ENCODE measurements at regions not wholly inside any gene's neighbourhood (a gene's known extent, or its start where the extent isn't known, plus 50 kb on each side); places are given as distances from the start of the nearest gene placed in this dataset.

GRCh38 chr3:76582098-76582497, 457.8 kb upstream of the ROBO2 start:
- Histone ChIP-seq H3K79me2 (ENCODE audit: low read depth) (no peaks in the 10 kb centered on the region), H3K4me2 (no peak overlapping the region), H2AFZ (replicated peaks) (no peak overlapping the region), H3K9ac (no peak overlapping the region), H3K27ac (no peak overlapping the region), H3K9me3 (ENCODE audit: low read depth) (no peaks in the 10 kb centered on the region), H3K36me3 (no peaks in the 10 kb centered on the region), H3F3A (ENCODE audit: low read depth) (no peaks in the 10 kb centered on the region), H3K4me3 (no peak overlapping the region), H3K4me1 (no peaks in the 10 kb centered on the region), H4K20me1 (ENCODE audit: low read depth) (no peaks in the 10 kb centered on the region), H3K27me3 (no peaks in the 10 kb centered on the region)
- TF ChIP-seq, protein P1, sequence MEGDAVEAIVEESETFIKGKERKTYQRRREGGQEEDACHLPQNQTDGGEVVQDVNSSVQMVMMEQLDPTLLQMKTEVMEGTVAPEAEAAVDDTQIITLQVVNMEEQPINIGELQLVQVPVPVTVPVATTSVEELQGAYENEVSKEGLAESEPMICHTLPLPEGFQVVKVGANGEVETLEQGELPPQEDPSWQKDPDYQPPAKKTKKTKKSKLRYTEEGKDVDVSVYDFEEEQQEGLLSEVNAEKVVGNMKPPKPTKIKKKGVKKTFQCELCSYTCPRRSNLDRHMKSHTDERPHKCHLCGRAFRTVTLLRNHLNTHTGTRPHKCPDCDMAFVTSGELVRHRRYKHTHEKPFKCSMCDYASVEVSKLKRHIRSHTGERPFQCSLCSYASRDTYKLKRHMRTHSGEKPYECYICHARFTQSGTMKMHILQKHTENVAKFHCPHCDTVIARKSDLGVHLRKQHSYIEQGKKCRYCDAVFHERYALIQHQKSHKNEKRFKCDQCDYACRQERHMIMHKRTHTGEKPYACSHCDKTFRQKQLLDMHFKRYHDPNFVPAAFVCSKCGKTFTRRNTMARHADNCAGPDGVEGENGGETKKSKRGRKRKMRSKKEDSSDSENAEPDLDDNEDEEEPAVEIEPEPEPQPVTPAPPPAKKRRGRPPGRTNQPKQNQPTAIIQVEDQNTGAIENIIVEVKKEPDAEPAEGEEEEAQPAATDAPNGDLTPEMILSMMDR (IDR thresholded peaks at IDR 0.05): no peak
- TF ChIP-seq EZH2 (IDR thresholded peaks at IDR 0.05) (no peak), EZH2phosphoT487 (IDR thresholded peaks at IDR 0.05) (no peak)
- H3K27me3 Mint-ChIP-seq (ENCODE audit: insufficient read depth, low read depth): no peaks in the 10 kb centered on the region
- no peak overlapping the region for H3K4me3 Mint-ChIP-seq
- H3K9me3 Mint-ChIP-seq: no peaks in the 10 kb centered on the region
- no peak for DNase-seq (ENCODE audit: low spot score)
- no peaks in the 10 kb centered on the region for H3K36me3 Mint-ChIP-seq
- H3K27ac Mint-ChIP-seq: no peak overlapping the region
- no peaks in the 10 kb centered on the region for H3K4me1 Mint-ChIP-seq

GRCh38 chr3:76582632-76583378, 457.1 kb upstream of the ROBO2 start:
- Histone ChIP-seq H3K27me3 (no peaks in the 10 kb centered on the region), H3K36me3 (no peaks in the 10 kb centered on the region), H2AFZ (replicated peaks) (no peak overlapping the region), H3K27ac (no peak overlapping the region), H4K20me1 (ENCODE audit: low read depth) (no peaks in the 10 kb centered on the region), H3K79me2 (ENCODE audit: low read depth) (no peaks in the 10 kb centered on the region), H3K4me1 (no peaks in the 10 kb centered on the region), H3K9me3 (ENCODE audit: low read depth) (no peaks in the 10 kb centered on the region), H3F3A (ENCODE audit: low read depth) (no peaks in the 10 kb centered on the region), H3K9ac (no peak overlapping the region), H3K4me2 (no peak overlapping the region), H3K4me3 (no peak overlapping the region)
- no peak for TF ChIP-seq EZH2 (IDR thresholded peaks at IDR 0.05)
- TF ChIP-seq EZH2phosphoT487 (IDR thresholded peaks at IDR 0.05): no peak
- TF ChIP-seq, protein P1 (IDR thresholded peaks at IDR 0.05): no peak
- no peak for DNase-seq (ENCODE audit: low spot score)
- Mint-ChIP-seq H3K4me3 (no peak overlapping the region), H3K27me3 (ENCODE audit: insufficient read depth, low read depth) (no peaks in the 10 kb centered on the region), H3K36me3 (no peaks in the 10 kb centered on the region), H3K9me3 (no peaks in the 10 kb centered on the region), H3K27ac (no peak overlapping the region), H3K4me1 (no peaks in the 10 kb centered on the region)

- no peaks in the 10 kb centered on the region for H3K4me1 ChIP-seq
- Mint-ChIP-seq H3K4me1 (no peaks in the 10 kb centered on the region), H3K9me3 (no peaks in the 10 kb centered on the region), H3K27me3 (ENCODE audit: insufficient read depth, low read depth) (no peaks in the 10 kb centered on the region), H3K27ac (no peak overlapping the region), H3K36me3 (no peaks in the 10 kb centered on the region), H3K4me3 (no peak overlapping the region)
- no peak overlapping the region for H3K27ac ChIP-seq
- no peaks in the 10 kb centered on the region for H3K36me3 ChIP-seq
- no peak overlapping the region for H3K9ac ChIP-seq
- TF ChIP-seq EZH2 (IDR thresholded peaks at IDR 0.05): no peak
- no peak for TF ChIP-seq EZH2phosphoT487 (IDR thresholded peaks at IDR 0.05)
- TF ChIP-seq, protein P1 (IDR thresholded peaks at IDR 0.05): peak; percentile 77
- H3K9me3 ChIP-seq (ENCODE audit: low read depth): no peaks in the 10 kb centered on the region
- peak; percentile 14 for DNase-seq (ENCODE audit: low spot score)
- H2AFZ ChIP-seq (replicated peaks): no peak overlapping the region
- H3F3A ChIP-seq (ENCODE audit: low read depth): no peaks in the 10 kb centered on the region
- no peak overlapping the region for H3K4me3 ChIP-seq
- no peaks in the 10 kb centered on the region for H3K79me2 ChIP-seq (ENCODE audit: low read depth)
- no peak overlapping the region for H3K4me2 ChIP-seq
- no peaks in the 10 kb centered on the region for H3K27me3 ChIP-seq
- no peaks in the 10 kb centered on the region for H4K20me1 ChIP-seq (ENCODE audit: low read depth)
Observed at GRCh38 chr3:76585794-76586392, 454.0 kb upstream of the ROBO2 start.
